IMR-90 (cell line): ENCODE measurements at regions not wholly inside any gene's neighbourhood (a gene's known extent, or its start where the extent isn't known, plus 50 kb on each side); places are given as distances from the start of the nearest gene placed in this dataset.

Experiments used
- ATAC-seq: fragments of 200-7000 bp; cut with Tn5 transposase; 2 replicates; pipeline ENCODE4 v1.9.1; 2020; ENCODE audit warnings: low read depth, mild to moderate bottlenecking, moderate library complexity
- BruUV-seq: library from RNA; stranded (reverse); fragments of 400-500 nt; replicated peaks from 2 replicates; lab custom pipeline; 2021; lab: Mats Ljungman, UMichigan
- CTCF ChIA-PET: fragments of 300-600 bp; formaldehyde crosslinking; extraction: SDS; loops from one replicate; lab custom pipeline; 2021; ENCODE audit warnings: antibody characterized with exemption; lab: Yijun Ruan, JAX
- POLR2A ChIA-PET: fragments of 300-600 bp; sonication (Branson Sonifier 250); formaldehyde crosslinking; loops from one replicate; lab custom pipeline; 2022; ENCODE audit warnings: antibody characterized with exemption; ENCODE audit not compliant: unreplicated experiment; lab: Charles Lee
- DNase-seq: peaks from one replicate; pipeline ENCODE4 v3.0.0; 2013
- H2AFZ ChIP-seq: replicated peaks from 2 replicates; pipeline ENCODE3; 2013; ENCODE audit warnings: low read length, mild to moderate bottlenecking; ENCODE audit not compliant: poor library complexity
- H2AK5ac ChIP-seq: 2 replicates; pipeline ENCODE4 v1.6.1; 2013; ENCODE audit warnings: low read depth, low read length, inconsistent platforms
- H2AK9ac ChIP-seq: replicated peaks from 2 replicates; pipeline ENCODE3; 2013; ENCODE audit warnings: mild to moderate bottlenecking, low read depth, low read length, moderate library complexity; ENCODE audit not compliant: poor library complexity
- H2BK120ac ChIP-seq: 2 replicates; pipeline ENCODE4 v1.6.1; 2013; ENCODE audit warnings: low read depth, low read length, inconsistent platforms
- H2BK15ac ChIP-seq: 3 replicates; pipeline ENCODE4 v1.6.1; 2013; ENCODE audit warnings: low read depth, low read length, inconsistent platforms
- H2BK20ac ChIP-seq: 2 replicates; pipeline ENCODE4 v1.6.1; 2013; ENCODE audit warnings: low read depth, mild to moderate bottlenecking, inconsistent platforms, low read length, moderate library complexity
- H2BK5ac ChIP-seq: 2 replicates; pipeline ENCODE4 v1.6.1; 2013; ENCODE audit warnings: mild to moderate bottlenecking, low read depth, low read length, inconsistent platforms; ENCODE audit not compliant: poor library complexity, severe bottlenecking
- H3K14ac ChIP-seq: replicated peaks from 2 replicates; pipeline ENCODE4 v1.6.1; 2013; ENCODE audit warnings: low read depth, low read length, inconsistent platforms
- H3K18ac ChIP-seq: 2 replicates; pipeline ENCODE4 v1.6.1; 2013; ENCODE audit warnings: low read depth, low read length, control low read depth
- H3K23ac ChIP-seq: 2 replicates; pipeline ENCODE4 v1.6.1; 2013; ENCODE audit warnings: low read depth, low read length, inconsistent platforms
- H3K27ac ChIP-seq: 2 replicates; pipeline ENCODE4 v1.5.1; 2013; ENCODE audit warnings: mild to moderate bottlenecking, control low read depth, low read length; ENCODE audit not compliant: insufficient read depth
- H3K27me3 ChIP-seq: 2 replicates; pipeline ENCODE4 v1.6.1; 2013; ENCODE audit warnings: low read length; ENCODE audit not compliant: control insufficient read depth, insufficient read depth
- H3K36me3 ChIP-seq: 2 replicates; pipeline ENCODE4 v1.6.1; 2013; ENCODE audit warnings: low read length, mixed read lengths; ENCODE audit not compliant: control insufficient read depth, insufficient read depth
- H3K4ac ChIP-seq: 2 replicates; pipeline ENCODE4 v1.6.1; 2013; ENCODE audit warnings: low read depth, low read length, inconsistent platforms
- H3K4me1 ChIP-seq: 2 replicates; pipeline ENCODE4 v1.6.1; 2013; ENCODE audit warnings: low read length, mixed read lengths; ENCODE audit not compliant: control insufficient read depth, insufficient read depth
- H3K4me2 ChIP-seq: 2 replicates; pipeline ENCODE4 v1.6.1; 2013; ENCODE audit warnings: low read depth, mild to moderate bottlenecking, control low read depth, low read length, moderate library complexity
- H3K4me3 ChIP-seq: 2 replicates; pipeline ENCODE4 v1.5.1; 2013; ENCODE audit warnings: low read depth, mild to moderate bottlenecking, control low read depth, low read length, moderate library complexity; ENCODE audit not compliant: insufficient read depth
- H3K56ac ChIP-seq: 2 replicates; pipeline ENCODE4 v1.6.1; 2013; ENCODE audit warnings: low read length, inconsistent platforms; ENCODE audit not compliant: insufficient read depth; ENCODE audit errors: extremely low read depth
- H3K79me1 ChIP-seq, 2 experiments: 2 replicates each; pipeline ENCODE4 v1.6.1; 2013; ENCODE audit warnings: low read length in 2 of 2, inconsistent platforms in 1 of 2, low read depth in 1 of 2
- H3K9ac ChIP-seq: 2 replicates; pipeline ENCODE4 v1.6.1; 2013; ENCODE audit warnings: low read depth, low read length, control low read depth
- H3K9me1 ChIP-seq: 2 replicates; pipeline ENCODE4 v1.6.1; 2013; ENCODE audit warnings: low read length, inconsistent platforms; ENCODE audit not compliant: insufficient read depth
- H3K9me3 ChIP-seq: 2 replicates; pipeline ENCODE4 v1.6.1; 2013; ENCODE audit warnings: low read length; ENCODE audit not compliant: control insufficient read depth, insufficient read depth
- H4K20me1 ChIP-seq: 2 replicates; pipeline ENCODE4 v1.6.1; 2013; ENCODE audit warnings: low read length, inconsistent platforms; ENCODE audit not compliant: insufficient read depth
- H4K5ac ChIP-seq: 2 replicates; pipeline ENCODE4 v1.6.1; 2013; ENCODE audit warnings: mild to moderate bottlenecking, low read depth, low read length, control low read depth
- H4K8ac ChIP-seq, 2 experiments: 2 replicates each; pipeline ENCODE4 v1.6.1; 2013; ENCODE audit warnings: low read depth in 2 of 2, low read length in 2 of 2, control low read depth in 1 of 2, inconsistent platforms in 1 of 2
- H4K91ac ChIP-seq: 2 replicates; pipeline ENCODE4 v1.6.1; 2013; ENCODE audit warnings: low read depth, low read length, inconsistent platforms; ENCODE audit not compliant: insufficient read depth
- BHLHE40 ChIP-seq: fragments of 150-350 bp; IDR thresholded peaks from 2 replicates; pipeline ENCODE4 v1.6.1; 2016; ENCODE audit warnings: mild to moderate bottlenecking, low read depth, low read length
- CEBPB ChIP-seq: IDR thresholded peaks from 2 replicates; pipeline ENCODE4 v1.6.1; 2012; ENCODE audit warnings: low read depth, low read length, improper control_type of control experiment
- CHD1 ChIP-seq: IDR thresholded peaks from 2 replicates; pipeline ENCODE4 v1.6.1; 2012; ENCODE audit warnings: low read depth, low read length, improper control_type of control experiment
- FOS ChIP-seq: fragments of 150-350 bp; IDR thresholded peaks from 2 replicates; pipeline ENCODE4 v1.6.1; 2016; ENCODE audit warnings: low read depth, low read length
- MAFK ChIP-seq: IDR thresholded peaks from 2 replicates; pipeline ENCODE4 v1.6.1; 2012; ENCODE audit warnings: low read depth, low read length, improper control_type of control experiment
- MAZ ChIP-seq: IDR thresholded peaks from 2 replicates; pipeline ENCODE4 v1.6.1; 2012; ENCODE audit warnings: low read depth, mild to moderate bottlenecking, low read length, improper control_type of control experiment, moderate library complexity, borderline replicate concordance
- MXI1 ChIP-seq: IDR thresholded peaks from 2 replicates; pipeline ENCODE4 v1.6.1; 2012; ENCODE audit warnings: low read depth, mild to moderate bottlenecking, low read length, moderate library complexity, borderline replicate concordance
- NFE2L2 ChIP-seq: fragments of 150-350 bp; IDR thresholded peaks from 2 replicates; pipeline ENCODE4 v1.6.1; 2016; ENCODE audit warnings: low read depth, mild to moderate bottlenecking, low read length
- POLR2A ChIP-seq: IDR thresholded peaks from 2 replicates; pipeline ENCODE4 v1.6.1; 2012; ENCODE audit warnings: mild to moderate bottlenecking, low read depth, low read length
- RAD21 ChIP-seq: IDR thresholded peaks from 2 replicates; pipeline ENCODE4 v1.6.1; 2012; ENCODE audit warnings: low read length, improper control_type of control experiment
- RCOR1 ChIP-seq: IDR thresholded peaks from 2 replicates; pipeline ENCODE4 v1.6.1; 2012; ENCODE audit warnings: mild to moderate bottlenecking, low read length, improper control_type of control experiment; ENCODE audit not compliant: insufficient replicate concordance
- RFX5 ChIP-seq: IDR thresholded peaks from 2 replicates; pipeline ENCODE4 v1.8.0; 2012; ENCODE audit warnings: low read depth, mild to moderate bottlenecking, low read length, moderate library complexity
- SMC3 ChIP-seq: fragments of 150-350 bp; IDR thresholded peaks from 2 replicates; pipeline ENCODE4 v1.6.1; 2016; ENCODE audit warnings: low read depth, mild to moderate bottlenecking, antibody characterized with exemption, low read length, moderate library complexity
- WGBS, 2 experiments: methylation state at CpG; one replicate each; pipeline versions ENCODE4 v1.1.5 to v1.1.7; 2013; ENCODE audit warnings: missing lambda C conversion rate in 2 of 2; ENCODE audit not compliant: insufficient read length in 1 of 2; ENCODE audit errors: extremely low coverage in 2 of 2; 5-methylcytosine and 5-hydroxymethylcytosine counted together
- dilution Hi-C: fragments of 300-500 bp; cut with HindIII; formaldehyde crosslinking; loops from one replicate; pipeline ENCODE4 v1.14.3; 2018; ENCODE audit warnings: low sequenced_read_pairs; ENCODE audit not compliant: unreplicated experiment
- in situ Hi-C: fragments of 300-500 bp; cut with MboI; formaldehyde crosslinking; loops from 3 replicates; pipeline ENCODE4 v1.14.3; 2019; ENCODE audit warnings: low sequenced_read_pairs, inconsistent platforms, mixed read lengths
- intact Hi-C: fragments of 100-400 bp; cut with micrococcal nuclease; formaldehyde crosslinking; loops from 2 replicates; pipeline ENCODE4 v1.10.0; 2022
- TF ChIP-seq, protein P1 (sequence below): fragments of 150-350 bp; IDR thresholded peaks from 2 replicates; pipeline ENCODE4 v1.6.1; 2017; ENCODE audit warnings: mild to moderate bottlenecking, antibody characterized with exemption, low read length, low read depth
- TF ChIP-seq, protein P2 (sequence below): conservative IDR thresholded peaks from 2 replicates; pipeline ENCODE4 v1.5.1; 2012; ENCODE audit warnings: mild to moderate bottlenecking, low read depth, low read length, improper control_type of control experiment
- TF ChIP-seq, protein P3 (sequence below): fragments of 150-350 bp; IDR thresholded peaks from 2 replicates; pipeline ENCODE4 v1.6.1; 2016; ENCODE audit warnings: low read depth, mild to moderate bottlenecking, low read length, moderate library complexity, borderline replicate concordance

DNA sequence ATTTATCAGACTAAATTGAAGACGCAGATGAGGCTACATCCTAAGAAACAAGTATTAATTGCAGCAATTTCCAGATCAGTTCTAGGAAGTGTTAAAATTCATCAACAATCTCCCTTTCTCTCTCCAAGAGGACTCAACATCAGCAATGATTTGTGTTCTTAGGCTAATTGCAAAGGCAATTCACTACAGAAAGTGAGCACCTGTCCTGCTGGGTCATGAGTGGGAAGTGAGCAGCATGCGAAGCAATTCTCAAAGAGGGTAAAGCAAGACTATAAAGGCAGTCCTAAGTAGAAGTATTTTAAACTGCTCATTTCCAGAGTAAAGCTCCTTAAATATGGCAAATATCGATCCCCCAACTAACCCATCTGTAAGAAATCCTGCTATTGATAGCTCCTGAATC lies 1191.0 kb upstream of the ALCAM start:
- no peak for DNase-seq
- no peaks in the 10 kb centered on the region for H3K9me1 ChIP-seq
- dilution Hi-C loops (no loop called here), intact Hi-C loops (no loop called here), in situ Hi-C loops (no loop called here)
- ATAC-seq: no peak
- BruUV-seq: no TSS peak
- no peak overlapping the region for H2BK20ac ChIP-seq
- no peak overlapping the region for H2AK9ac ChIP-seq
- no peak overlapping the region for H2AFZ ChIP-seq
- H3K27ac ChIP-seq: no peak overlapping the region
- no peaks in the 10 kb centered on the region for H3K4me1 ChIP-seq
- H3K14ac ChIP-seq: no peak overlapping the region
- H3K27me3 ChIP-seq: no peaks in the 10 kb centered on the region
- H3K4me2 ChIP-seq: no peak overlapping the region
- H3K9me3 ChIP-seq: peaks cover 2% of the 10 kb centered on the region; the same call in 1 of the 2 replicates
- H3K4me3 ChIP-seq: no peak overlapping the region
- TF ChIP-seq FOS (no peak), CHD1 (no peak), BHLHE40 (no peak), RFX5 (no peak), CEBPB (no peak), MXI1 (no peak), SMC3 (no peak), MAFK (no peak), RCOR1 (no peak), MAZ (no peak), NFE2L2 (no peak), POLR2A (no peak), RAD21 (no peak)
- TF ChIP-seq, protein P1, sequence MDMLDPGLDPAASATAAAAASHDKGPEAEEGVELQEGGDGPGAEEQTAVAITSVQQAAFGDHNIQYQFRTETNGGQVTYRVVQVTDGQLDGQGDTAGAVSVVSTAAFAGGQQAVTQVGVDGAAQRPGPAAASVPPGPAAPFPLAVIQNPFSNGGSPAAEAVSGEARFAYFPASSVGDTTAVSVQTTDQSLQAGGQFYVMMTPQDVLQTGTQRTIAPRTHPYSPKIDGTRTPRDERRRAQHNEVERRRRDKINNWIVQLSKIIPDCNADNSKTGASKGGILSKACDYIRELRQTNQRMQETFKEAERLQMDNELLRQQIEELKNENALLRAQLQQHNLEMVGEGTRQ: no peak
- TF ChIP-seq, protein P2, sequence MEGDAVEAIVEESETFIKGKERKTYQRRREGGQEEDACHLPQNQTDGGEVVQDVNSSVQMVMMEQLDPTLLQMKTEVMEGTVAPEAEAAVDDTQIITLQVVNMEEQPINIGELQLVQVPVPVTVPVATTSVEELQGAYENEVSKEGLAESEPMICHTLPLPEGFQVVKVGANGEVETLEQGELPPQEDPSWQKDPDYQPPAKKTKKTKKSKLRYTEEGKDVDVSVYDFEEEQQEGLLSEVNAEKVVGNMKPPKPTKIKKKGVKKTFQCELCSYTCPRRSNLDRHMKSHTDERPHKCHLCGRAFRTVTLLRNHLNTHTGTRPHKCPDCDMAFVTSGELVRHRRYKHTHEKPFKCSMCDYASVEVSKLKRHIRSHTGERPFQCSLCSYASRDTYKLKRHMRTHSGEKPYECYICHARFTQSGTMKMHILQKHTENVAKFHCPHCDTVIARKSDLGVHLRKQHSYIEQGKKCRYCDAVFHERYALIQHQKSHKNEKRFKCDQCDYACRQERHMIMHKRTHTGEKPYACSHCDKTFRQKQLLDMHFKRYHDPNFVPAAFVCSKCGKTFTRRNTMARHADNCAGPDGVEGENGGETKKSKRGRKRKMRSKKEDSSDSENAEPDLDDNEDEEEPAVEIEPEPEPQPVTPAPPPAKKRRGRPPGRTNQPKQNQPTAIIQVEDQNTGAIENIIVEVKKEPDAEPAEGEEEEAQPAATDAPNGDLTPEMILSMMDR: no peak
- TF ChIP-seq, protein P3, sequence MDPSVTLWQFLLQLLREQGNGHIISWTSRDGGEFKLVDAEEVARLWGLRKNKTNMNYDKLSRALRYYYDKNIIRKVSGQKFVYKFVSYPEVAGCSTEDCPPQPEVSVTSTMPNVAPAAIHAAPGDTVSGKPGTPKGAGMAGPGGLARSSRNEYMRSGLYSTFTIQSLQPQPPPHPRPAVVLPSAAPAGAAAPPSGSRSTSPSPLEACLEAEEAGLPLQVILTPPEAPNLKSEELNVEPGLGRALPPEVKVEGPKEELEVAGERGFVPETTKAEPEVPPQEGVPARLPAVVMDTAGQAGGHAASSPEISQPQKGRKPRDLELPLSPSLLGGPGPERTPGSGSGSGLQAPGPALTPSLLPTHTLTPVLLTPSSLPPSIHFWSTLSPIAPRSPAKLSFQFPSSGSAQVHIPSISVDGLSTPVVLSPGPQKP: no peak
- no peak overlapping the region for H2BK5ac ChIP-seq
- CTCF ChIA-PET: no interaction called here
- no peak overlapping the region for H4K91ac ChIP-seq
- no peak overlapping the region for H2BK120ac ChIP-seq
- no peak overlapping the region for H4K5ac ChIP-seq
- no peaks in the 10 kb centered on the region for H3K79me1 ChIP-seq
- WGBS, 2 experiments: 40% methylated on average over 1 of the region's 3 CpGs; no CpG with 5 or more reads in 1 of the 2 experiments
- no peak overlapping the region for H3K4ac ChIP-seq
- no peak overlapping the region for H3K9ac ChIP-seq
- H3K56ac ChIP-seq: no peak overlapping the region
- no peak overlapping the region for H3K23ac ChIP-seq
- no peak overlapping the region for H4K8ac ChIP-seq
- H2BK15ac ChIP-seq: no peak overlapping the region
- no peak overlapping the region for H3K18ac ChIP-seq
- POLR2A ChIA-PET: no interaction called here
- H4K20me1 ChIP-seq: no peaks in the 10 kb centered on the region
- H2AK5ac ChIP-seq: no peak overlapping the region
- H3K36me3 ChIP-seq: no peaks in the 10 kb centered on the region
